NCI-H2171 treated with DMSO at 0.1 percent for 48 hours (cell line): ENCODE measurements at regions not wholly inside any gene's neighbourhood (a gene's known extent, or its start where the extent isn't known, plus 50 kb on each side); places are given as distances from the start of the nearest gene placed in this dataset.

Experiments
- DNase-seq: peaks from one replicate; lab custom pipeline; 2025; lab: John Stamatoyannopoulos, UW

DNA sequence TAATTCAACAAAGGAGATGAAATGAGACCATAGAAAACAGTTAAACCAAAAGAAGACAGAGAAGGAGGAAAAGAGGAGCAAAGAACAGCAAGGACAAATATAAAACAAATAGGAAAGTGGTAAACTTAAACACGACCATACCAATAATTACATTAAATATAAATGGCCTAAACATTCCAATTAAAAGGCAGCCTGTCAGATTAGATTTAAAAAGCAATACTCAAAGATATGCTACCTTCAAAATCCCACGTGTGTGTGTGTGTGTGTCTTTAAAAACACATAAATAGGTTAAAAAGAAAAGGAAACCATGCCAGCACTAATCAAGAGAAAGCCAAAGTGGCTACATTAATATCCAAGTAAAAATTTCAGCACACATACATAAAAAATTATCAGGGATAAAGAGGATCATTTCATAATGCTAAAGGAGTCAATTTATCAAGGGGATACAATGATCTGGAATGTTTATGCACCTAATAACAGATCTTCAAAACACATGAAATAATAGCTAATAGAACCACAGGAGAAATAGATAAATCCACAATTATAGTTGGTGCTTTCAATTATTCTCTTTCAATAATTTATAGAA, 355.7 kb upstream of the POU3F1 start:
- DNase-seq = no peak

DNA sequence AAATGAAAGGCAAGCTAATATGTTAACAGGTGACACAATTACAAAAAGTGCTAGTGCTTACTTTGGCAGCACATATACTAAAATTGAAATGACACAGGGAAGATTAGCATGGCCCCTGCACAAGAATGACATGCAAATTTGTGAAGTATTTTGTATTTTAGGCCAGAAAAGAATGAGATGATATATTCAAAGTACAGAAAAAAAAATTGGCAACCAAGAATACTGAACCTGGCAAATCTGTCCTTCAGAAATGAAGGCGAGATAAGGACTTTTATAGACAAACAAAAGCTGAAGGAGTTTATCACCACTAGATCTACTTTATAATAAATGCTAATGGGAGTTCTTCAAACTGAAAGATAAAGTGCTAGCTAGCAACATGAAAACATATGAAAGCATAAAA, 350.0 kb upstream of the POU3F1 start:
- no peak for DNase-seq

DNA sequence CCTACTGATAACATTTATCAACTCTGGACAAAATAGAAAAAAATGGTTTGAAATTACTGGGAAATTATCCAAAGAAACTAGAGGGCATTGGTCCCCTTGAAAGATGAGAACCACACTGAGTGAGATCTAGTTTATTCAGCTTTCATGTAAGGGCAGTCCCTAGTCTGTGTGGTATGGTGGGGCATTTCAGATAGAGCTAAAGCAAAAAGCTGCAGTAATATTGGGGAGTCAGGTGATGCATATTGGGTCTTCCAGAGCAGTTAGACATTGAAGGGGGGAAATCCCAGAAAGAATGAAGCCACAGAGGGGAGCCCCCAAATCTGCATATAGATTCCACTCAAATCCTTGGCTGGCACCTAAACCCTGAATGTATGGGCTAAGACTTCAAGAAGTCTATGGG, 347.7 kb upstream of the POU3F1 start:
- DNase-seq = no peak

DNA sequence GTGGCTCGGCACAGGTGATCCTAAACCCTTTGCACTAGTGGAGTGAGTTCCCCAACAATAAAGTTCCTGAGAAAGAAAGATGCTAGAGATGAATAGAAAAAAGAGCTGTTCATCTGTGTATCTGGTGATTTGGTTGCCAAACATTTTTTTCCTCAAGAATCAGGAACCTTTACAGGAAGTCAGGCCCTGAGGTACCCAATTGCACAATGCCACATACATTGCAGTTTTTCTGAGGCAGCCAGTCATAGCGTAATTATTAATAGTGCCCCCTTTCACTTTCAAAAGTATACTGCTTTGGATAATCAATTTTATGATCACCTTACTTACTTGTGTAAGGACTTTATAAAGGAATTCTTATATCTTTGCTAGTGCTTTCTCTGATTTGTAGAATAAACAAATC, 346.3 kb upstream of the POU3F1 start:
- no peak for DNase-seq

DNA sequence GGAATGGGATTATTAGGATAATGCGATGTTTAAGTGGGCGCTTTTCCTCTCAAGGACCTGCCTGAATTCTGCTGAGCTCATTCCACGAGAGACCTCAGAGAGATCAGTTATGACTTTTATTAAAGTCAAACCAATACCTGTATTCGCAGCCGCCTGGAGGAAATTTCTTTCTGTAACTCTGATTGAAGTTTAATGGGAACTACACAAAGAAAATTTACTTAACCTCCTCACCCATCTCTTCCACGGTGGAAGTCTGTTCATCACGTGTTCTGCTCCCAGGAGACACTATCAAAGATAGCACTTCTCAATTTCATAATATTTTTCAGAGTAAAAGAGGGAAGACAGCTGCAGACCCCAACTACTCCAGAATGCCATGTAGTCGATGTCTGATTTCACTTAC, 334.7 kb upstream of the POU3F1 start:
- peak; percentile 27 for DNase-seq

DNA sequence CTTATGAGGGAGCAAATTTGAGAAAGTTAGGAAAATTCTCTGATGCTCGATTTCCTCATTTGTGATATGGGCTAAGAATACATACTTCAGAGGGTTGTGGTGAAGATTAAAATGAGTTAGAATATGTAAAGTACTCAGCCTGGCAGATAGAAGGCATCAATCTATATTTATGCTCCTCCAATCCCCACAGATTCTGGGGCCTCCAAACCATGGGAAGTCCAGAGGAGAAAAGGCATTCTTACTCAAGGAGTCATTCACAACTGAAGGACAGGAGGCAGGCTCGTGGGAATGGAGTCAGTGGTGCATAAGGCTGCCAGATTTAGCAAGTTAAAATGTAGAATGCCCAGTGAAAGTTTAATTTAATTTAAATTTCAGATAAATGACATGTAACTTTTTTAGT, 330.0 kb upstream of the POU3F1 start:
- no peak for DNase-seq

DNA sequence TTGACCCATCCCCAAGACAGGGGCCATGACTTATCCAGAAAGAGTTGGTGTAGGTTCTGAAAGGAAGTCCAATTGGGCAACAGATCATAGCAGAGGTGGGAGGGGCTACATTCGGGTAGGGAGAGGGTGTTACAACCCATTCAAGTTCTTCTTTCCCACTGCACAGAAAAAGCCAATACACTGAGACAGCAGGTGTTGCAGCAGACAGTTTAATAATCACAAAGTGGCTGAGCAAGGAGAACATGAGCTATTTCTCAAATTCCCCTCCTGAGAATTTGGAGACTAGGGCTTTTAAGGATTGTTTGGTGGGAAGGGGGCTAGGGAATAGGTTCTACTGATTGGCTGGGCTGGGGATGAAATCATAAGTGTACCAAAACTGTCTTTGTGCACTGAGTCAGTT, 328.4 kb upstream of the POU3F1 start:
- no peak for DNase-seq

DNA sequence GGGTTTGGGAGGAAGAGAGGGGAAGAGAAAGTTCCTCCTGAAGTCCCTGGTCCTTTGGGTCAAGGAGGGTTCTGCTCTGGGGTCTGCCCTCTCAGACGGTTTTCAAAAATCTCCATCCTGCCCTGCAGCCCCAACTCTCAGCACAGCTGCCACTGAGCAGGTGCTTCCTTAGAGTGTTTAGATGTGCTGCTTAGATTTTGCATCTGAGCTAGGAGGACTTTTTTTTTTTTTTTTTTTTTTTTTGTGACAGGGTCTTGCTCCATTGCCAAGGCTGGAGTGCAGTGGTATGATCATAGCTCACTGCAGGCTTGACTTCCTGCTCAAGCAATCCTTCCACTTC, 324.9 kb upstream of the POU3F1 start:
- peak; percentile 30 for DNase-seq

DNA sequence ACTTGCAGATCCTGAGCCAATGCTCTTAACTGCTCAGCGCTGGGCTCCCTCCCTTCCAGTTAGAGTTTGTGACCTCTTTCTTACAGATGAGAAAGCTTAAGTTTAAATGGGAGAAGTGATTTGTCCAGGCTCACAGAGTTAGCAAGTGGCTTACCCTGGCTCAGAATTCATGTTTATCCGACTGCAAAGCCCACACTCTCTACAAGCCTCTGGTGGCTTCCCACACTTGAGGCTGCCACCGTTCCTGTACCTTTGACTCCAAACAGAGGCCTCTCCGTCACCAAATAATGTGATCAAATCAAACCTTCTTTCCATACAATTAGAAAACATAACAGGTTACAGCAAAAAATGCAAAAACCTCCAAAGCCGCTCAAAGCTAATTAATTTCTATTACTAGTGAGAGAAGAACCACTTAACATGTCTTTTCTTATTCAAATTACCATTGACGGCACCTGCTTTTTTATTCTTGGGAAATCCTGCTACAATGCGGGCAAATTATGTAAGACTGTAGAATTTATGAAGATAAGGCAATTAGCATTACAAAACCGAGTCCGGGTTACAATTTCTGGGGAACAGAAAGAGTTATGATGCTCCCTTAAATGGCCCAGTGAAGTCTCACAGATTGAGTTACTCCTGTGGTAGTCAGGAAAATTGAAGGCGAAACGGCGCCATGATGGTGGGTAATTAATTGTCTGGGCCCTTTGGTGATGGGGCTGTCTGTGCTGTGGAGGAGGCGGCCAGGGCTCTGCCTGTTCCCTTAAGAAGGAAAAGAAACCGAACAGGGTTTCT, 324.3 kb upstream of the POU3F1 start:
- DNase-seq = no peak

DNA sequence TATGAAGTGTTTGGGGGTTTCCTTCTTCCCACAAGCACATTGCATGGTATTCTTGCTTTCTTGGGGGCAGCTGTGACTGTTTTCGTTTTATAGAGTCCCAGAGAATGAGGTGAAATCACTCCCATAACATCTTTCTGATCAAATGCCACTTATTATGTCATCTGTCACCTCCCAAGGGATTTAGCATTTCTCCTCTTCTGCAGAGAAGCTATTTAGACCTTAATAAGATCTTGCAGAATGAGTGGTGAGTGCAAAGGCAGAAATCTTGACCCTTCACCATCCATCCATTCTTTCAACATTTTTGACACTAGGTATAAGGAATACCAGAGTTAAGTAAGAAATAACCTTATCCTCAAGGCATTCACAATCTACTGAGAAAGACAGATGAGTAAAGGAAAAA, 318.6 kb upstream of the POU3F1 start:
- DNase-seq = no peak

DNA sequence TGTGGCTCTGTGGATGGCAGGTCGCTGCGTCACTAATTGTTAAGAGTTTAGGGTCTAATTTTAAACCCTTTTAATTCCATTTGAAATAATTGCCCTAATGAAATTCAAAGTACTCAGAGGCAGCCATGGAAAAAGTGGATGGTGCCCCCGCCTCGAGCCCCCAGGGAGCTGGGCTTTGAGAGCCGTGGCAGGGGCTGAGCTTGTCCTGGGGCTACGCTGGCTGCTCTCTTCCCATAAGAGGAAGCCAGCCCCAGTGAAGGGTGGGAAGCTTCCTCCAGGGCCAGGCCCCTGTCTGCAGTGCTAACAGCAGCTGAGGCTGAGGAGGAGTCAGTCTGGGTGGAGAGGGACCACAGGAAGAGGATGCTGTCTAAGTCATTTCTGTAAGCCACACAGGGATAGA, 315.0 kb upstream of the POU3F1 start:
- no peak for DNase-seq

DNA sequence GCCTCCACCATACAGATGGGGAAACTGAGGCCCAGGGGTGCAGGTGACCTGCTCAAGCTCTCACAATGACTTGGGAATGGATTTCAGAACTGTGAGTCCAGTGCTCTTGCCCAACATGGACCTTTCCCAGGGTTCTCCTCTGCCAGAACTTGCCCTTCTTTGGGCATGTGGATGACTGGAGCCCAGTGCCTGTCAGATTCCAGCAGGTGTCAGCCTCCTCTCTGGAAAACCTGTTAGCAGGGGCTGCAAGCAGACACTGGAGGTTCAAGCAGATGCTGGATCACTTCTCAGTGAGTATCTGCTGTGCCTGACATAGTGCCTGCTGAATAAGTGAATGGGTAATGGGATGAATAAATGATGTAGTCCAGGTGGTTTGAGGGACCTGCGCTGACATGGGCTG, 314.2 kb upstream of the POU3F1 start:
- no peak for DNase-seq

DNA sequence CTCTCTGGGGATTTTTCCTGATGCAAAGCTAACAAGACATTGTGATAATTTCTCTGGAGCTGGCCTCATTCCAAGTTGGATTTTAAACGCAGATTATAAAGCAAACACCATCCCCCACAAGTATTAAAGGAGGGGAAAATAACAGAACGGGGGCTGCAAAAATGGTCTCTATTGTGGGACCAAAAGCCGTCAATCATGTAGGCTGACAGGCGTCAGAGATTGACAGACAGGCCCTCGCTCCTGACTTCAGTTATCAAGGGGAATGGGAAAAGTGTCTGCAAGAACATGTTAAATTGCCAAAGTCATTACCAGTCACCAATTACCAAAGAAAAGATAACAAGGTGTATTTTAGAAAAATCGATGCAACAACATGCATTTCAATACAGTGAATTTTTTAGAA, 307.4 kb upstream of the POU3F1 start:
- no peak for DNase-seq

DNA sequence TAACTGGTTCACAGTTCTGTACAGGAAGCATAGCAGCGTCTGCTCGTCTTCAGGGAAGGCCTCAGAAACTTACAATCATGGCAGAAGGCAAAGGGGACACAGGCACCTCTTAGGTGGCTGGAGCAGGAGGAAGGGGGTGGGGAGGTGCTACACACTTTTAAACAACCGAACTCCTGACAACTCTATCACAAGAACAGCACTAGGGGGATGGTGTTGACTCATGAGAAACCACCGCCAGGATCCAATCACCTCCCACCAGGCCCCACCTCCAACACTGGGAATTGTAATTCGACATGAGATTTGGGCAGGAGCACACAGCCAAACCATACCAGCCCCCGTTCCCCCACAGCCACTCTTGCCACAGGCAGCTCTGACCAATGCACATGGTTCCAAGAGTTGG, 306.3 kb upstream of the POU3F1 start:
- DNase-seq = no peak

DNA sequence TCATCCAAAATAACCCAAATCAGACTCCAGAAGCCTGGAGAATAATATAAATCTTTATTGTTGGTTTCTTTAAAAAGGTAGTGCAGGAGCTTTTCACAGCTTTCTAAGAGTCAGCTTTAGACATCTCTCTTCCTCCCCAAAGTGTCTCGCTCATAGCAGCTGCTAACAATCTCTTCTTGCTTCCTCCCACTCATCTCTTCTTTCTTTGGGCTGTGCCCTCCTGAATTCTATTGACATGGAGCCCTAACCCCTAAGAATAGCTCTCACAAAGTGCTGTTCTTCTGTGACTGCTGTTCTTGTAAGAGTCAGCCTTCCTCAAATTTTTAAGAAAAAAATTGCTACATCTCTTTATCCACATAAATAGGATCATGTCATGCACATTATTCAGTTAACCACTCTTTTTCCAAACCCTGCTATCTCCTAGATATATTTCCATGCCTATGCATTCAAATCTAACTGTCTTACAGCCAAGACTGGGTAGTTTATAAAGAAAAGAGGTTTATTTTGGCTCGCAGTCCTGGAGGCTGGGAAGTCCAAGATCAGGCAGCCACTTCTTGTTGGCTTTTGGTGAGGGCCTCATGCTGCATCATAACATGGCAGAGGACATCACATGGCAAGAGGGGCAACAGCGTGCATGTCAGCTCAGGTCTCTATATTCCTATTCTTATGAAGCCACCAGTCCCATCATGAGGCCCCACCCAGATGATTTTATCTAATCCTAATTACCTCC, 301.0 kb upstream of the POU3F1 start:
- no peak for DNase-seq

DNA sequence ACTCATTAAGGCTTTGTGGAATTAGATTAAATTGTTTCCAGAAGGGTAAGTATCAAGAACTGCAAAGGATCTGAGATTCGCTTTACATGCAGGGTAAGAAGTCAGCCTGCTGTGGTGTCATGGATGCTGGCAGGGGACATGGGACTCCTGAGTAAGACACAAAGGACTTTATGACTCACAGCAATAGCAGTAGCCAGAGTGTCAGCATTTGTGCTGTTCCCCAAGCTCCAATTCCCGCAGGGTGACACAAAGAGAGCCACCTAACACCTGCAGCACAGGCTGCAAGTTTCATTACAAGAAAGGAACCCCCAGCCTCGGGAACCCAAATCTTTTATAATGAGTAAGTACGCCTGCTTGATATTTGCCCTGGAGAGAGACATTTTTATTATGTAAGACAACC, 298.1 kb upstream of the POU3F1 start:
- no peak for DNase-seq

DNA sequence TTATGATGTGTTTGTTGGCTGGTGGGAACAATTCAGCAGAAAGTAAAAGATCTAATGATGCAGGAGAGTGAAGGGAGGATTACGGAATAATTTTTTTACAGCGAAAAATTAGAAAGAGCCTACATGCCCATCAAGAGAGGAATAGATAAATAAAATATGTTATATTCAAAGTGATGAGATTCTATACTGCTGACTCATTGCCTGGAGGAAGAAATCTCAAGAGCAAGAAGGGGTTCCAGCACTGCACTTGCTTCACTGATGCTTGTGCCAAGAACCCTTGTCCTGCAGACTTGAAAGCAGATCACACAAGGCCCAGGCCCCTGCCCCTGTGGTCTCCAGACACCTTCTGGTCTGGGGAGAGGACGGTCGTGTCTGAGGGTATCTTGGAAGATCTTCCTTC, 295.1 kb upstream of the POU3F1 start:
- no peak for DNase-seq

DNA sequence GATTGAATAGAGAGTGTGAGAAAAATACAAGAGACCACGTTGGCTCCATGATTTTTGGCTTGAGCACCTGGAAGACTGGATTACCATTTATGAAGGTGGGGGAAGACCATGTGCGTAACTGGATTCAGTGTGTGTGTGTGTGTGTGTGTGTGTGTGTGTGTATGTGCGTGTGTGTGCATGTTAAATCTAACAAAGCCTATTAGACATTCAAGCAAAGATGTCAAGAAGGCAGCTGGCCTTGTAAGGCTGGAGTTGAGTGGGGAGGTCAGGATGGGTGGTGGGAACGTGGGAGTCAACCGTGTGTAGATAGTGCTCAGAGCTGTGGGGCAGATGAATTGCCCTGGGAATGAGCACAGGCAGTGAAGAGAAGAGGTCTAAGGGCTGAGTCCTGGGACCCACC, 293.8 kb upstream of the POU3F1 start:
- no peak for DNase-seq

DNA sequence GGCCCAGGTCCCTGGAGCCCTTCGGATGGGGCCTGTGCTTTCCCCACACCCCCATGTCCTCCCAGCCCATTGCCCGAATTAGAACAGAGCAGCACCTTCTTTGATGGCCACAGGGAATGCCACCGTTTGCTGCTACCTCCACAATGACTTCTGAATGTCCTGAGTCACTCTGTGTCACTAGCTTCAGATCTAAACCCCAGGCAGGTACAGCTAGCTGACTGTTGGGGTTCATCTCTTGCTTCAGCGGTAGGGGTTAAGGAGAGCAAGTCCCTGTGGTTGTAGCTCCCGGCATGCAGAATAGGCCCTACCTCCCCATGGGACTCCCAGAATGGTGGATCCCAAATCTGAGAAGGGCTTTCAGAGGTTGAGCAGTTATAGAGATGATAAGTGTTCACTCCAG, 291.1 kb upstream of the POU3F1 start:
- no peak for DNase-seq

DNA sequence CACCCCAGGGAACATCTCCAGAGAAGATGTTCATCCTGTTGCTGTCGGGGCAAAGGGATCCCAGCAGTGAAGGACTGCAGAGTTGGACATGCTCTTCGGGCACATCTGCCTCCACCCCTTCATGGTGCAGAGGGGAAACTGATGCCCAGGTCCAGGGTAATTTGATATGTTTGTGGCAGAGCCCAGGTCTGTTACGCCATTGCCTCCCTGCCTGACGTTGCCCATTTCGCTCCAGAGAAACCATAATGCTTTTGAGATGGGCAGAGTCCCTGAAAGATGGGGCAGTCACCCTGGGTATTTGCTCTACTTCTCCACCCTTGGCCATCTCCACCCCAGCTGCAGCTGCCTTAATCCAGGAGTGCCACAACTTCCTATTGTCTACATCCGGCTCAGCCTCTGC, 290.4 kb upstream of the POU3F1 start:
- no peak for DNase-seq

DNA sequence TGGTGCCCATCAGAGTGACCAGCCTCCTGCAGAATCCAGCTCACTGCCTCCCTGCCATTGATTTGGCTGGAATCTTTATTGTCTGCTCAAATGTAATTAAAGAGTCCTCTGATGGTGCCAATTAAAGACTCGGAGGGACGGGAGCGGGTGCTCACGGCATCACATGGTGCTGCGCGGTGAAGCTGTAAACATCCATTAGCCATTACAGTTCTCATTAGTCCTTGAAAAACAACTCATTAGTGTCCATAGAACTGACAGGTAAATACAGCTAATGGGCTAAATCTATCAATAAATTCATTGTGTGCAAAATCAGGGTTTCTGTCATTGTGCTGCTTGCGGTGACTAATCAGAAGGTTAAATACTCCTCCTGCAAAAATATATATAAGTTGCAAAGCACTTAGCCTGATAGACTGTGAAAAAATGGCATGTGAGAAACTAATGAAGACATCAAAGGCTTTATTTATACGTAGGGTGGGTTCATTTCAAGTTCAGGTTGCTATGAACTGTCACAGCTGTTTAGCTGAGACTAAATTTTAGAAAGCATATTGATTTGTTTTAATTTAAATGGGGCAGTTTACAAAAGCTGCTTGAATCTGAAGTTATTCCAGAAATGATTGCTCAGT, 289.8 kb upstream of the POU3F1 start:
- DNase-seq = no peak

DNA sequence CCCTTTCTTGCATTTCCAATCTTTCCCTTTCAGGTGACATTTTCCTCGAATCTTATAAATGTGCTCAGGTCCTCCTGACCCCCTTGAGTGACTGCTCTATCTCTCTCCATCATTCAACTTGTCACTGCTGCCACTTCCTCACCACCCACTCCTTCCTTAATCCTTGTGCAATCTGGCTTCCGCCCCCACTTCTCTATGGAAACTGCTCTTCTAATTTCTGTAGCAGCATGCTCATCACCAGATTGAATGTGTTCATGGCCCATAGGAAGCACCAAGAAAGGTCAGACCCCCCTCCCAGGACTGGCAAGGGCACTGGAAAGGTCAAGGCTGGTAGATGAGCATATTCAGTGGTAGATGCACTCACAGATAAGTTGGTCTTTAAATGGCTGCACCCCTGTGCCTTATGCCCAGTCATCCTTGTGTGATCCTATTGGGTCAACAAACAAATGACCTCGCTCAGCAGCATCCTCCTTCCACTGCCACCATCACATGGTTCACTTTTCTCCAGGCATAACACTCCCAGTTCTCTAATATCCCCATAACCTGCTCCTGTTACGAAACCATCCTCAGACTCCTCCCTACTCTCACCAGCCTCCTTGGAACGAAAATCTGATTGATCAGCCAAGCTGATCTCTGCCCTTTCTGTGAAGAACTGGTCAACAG, 288.5 kb upstream of the POU3F1 start:
- no peak for DNase-seq
